ENCODE measurements at regions not wholly inside any gene's neighbourhood (a gene's known extent, or its start where the extent isn't known, plus 50 kb on each side); places are given as distances from the start of the nearest gene placed in this dataset.

DNA sequence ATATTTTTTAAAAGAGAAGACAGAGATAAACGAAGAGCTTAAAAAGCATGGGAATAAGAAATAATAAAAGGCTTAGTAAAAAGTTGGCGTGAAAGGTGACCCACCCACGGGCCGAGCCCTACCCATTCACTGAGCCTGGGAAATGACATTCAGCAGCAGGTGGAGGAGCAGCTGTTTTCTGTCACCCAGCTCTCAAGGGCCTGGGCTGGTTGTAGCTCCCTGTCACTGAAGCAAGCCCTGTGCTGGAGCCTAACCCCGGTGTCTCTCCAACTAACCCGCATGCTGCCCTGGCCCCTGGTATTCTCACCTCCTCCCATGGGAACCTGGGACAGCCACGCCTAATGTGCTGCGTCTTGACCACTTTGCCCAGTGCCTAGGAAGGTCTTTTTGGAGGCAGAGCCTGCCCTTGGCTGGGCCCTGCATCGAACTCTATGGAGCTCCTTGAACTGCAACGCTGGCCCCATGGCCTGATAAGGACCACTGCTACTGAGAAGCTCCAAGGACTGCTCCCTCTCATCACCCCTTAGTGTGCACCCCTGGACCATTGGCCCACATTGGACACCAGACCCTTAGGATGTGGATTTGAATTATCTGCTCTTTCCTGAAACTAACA is 68.8 kb upstream of the IYD start:
- DNase-seq = no peak

DNA sequence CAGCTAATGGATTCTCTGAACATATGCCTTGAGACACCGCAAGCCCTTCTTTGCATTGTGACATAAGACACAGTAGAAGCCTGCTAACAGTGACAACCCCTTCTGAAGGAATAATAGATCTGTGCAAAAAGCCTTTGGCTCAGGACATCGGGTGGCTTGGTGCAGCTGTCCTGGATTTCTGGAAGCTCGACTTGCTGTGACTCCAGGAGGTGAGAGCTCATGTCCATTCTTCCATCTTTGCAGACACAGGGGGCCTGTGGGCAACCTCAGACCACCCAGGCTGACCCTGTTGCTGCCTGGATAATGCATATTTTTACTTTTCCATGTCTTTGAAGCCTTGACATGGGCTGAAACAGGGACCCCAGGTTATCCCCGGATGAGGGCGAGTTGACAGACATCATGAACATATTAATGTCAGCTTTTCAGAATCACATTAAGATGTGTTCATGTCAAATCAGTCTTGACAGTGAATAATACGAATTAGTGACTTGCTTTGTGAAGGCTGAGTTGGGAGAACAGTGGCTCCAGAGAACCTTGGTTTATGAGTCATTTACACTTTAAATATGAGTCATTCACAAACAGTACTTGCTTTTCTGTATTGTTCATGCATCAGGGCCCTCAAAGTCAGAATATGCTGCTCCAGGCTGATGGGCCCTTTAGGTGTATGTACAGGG is 66.8 kb upstream of the IYD start:
- DNase-seq = no peak

DNA sequence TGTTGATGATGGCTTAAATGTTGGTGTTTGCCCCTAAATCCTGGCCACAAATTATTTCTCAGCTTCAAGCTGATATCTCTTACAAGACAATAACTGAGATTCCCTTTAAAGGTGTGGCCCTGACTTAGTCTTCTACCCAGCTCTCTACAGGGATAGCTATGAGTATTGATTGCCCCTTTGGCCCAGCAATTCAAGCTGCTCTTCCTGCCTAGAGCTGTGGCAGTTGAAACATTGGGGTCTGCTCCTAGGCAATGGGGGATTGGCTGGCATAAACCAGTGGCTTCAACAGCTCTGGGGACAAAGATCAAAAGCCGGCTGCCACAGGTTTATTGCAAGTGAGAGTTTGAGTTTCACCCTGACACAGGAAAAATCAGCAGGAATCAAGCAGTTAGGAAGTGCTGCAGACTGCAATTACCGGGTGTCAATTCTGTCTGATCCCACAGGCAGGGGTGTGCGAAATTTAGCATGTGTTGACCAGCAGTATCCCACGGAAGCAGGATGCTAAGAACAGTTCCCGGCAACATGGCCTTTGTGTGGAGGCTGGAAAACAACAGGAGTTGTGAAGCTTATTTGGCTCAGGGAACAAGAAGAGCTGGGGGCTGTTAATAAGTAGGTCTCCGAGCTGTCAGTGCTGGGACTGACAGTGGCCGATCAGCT is 66.2 kb upstream of the IYD start:
- DNase-seq = no peak

DNA sequence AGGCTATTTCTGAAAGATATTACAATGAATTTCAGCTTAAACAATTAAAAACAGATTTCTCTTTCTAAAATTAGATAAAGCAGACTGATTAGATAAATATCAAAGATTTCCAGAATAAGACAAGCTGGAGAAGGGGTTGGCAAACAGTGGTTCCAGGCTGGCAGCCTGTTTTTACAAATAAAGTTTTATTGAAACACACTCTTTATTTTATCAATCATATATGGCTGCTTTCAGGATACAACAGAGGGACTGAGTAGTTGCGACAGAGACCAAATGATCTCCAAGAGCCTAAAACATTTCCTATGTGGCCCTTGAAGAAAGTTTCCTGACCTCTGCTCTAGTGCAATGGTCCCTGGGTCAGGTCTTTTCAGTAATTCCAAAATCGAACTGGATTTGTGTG is 65.6 kb upstream of the IYD start:
- no peak for DNase-seq

DNA sequence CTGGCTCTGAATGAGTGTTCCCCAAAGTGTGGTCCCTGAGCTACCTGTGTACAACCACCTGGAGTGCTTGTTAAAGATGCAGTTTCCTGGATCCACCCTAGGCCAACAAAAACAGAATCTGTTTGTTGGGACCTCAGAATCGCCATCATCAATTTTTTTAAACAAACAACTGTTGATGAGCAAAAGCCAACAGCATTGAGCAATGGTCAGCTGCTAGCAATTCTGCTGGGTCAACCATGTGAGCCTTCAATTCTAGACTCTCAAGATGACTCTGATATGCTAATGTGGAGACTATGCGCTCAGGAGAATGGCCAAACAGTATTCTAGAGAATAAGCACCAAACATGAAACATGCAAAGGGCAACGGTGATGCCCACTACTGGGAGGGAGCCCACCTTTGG is 64.4 kb upstream of the IYD start:
- DNase-seq = no peak

DNA sequence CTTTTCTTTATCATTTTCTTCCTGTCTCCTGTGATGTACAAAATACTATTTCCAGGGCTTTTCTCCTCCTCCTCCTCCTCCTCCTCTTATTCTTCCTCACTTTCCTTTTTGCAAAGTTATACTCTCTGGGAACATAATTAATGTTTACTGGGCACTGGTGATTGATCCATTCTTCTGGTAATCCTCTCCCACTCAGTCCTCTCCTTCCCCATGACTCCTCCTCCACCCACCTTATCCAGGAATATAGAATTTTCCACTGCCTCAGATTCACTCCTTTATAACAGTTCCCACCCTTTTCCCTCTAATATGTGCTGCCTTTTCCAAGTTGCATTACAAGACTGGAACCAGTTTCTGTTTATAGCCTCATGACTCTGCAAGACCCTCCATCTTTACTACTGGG is 62.5 kb upstream of the IYD start:
- no peak for DNase-seq

DNA sequence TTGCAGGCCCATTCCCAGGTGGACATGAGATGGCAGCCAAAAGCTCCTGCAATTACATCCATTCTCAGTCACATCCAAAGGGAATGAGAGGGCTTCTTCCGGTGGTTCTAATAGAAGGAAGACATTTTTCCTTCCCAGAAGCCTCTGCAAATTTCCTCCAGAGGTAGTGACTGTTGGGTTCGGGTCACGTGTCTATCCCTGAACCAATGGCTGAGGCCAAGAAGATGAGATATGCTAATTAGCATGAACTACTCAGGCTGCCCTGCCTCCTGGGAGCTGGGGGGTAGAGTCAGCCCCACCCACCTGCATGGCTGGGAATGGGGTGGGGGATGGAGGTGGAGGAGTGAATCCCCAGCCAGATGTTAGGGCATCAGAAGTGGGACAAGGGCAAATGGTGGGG is 61.3 kb upstream of the IYD start:
- DNase-seq = no peak

DNA sequence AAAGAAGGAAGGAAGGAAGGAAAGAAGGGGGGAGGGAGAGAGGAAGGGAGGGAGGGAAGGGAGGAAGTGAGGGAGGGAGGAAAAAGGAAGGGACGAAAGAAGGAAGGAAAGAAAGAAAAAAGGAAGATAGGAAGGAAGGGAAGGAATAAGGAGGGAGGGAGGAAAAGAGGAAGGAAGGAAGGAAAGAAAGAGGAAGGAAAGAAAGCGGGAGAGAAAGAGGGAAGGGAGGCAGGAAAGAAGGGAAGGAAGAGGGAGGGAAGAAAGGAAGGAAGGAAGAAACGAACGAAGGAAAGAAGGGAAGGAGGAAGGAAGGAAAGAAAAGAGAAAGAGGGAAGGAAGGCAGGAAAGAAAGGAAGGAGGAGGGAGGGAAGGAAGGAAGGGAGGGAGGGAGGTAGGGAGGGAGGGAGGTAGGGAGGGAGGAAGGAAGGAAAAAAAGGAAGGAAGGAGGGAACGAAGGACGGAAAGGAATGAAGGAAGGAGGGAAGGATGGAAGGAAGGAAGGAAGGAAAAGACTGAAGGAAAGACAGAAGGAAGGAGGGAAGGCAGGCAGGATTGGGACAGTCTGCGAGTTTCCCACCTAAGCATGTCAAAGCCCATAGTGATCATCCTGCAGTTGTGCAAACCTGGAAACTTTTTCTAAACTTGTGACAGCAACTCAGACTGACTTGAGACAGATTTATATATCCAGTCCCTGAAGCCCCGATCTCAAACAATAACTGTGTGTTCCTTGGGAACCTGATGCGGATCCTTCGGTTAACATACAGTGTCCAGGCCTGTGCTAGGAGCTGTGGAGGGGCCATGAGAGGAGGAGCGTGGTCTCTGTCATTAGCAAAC is 59.8 kb upstream of the IYD start:
- no peak for DNase-seq

DNA sequence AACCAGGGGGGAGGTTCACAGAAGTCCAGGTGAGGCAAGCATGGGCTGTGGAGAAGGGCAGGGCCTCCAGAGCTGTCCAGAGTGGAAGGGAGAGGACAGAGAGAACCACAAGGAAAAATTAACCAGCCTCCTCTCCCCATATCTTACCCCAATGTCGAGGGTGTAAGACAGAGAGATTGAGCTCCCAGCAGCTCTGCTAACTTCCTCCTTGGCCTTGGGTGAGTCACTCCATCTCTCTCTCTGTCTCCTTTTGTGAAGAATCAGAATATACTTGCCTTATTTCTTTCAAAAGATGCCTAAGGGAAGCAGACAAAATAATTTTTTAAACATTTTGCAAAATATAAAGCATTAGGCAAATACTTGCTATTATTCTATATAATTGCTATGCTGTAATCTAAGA is 58.3 kb upstream of the IYD start:
- DNase-seq = no peak

DNA sequence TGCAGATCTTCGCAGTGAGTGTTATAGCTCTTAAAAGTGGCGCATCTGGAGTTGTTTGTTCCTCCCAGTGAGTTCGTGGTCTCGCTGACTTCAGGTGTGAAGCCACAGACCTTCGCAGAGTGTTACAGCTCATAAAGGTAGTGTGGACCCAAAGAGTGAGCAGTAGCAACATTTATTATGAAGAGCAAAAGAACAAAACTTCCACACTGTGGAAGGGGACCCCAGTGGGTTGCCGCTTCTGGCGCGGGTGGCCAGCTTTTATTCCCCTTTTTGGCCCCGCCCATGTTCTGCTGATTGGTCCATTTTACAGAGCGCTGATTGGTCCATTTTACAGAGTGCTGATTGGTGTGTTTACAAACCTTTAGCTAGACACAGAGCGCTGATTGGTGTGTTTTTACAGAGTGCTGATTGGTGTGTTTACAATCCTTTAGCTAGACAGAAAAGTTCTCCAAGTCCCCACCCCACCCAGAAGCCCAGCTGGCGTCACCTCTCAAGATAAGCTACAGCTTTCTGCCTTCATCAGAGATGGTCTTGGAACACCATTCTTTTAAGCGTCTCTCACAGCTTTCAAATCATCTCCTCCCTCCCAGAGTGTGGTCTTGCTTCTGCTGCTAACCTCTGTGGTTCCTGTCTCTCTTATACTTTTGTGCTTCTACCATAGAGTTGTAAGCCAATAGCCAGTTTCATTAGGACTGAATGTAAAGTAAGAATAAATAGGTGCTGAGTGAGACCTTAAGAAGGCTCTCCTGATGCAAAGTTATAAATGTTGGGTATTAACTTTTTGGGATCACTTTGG is 57.5 kb upstream of the IYD start:
- DNase-seq = peak; percentile 3

DNA sequence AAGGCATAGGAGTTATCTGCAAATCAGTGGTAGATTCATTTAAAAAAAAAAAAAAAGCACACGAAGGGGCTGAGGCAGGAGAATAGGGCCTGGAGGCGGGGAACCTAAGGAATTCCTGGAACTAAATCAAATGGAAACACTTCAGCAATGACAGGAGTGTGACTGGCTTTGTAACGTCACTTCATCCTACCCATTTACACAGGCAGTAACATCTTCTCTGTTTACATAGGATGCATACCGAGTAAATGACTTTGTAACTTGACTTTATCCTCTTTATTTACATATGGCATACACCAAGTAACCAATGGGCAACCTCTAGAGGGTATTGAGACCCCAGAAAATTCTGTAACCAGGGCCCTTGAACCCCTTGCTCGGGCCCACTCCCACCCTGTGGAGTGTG is 56.4 kb upstream of the IYD start:
- no peak for DNase-seq

DNA sequence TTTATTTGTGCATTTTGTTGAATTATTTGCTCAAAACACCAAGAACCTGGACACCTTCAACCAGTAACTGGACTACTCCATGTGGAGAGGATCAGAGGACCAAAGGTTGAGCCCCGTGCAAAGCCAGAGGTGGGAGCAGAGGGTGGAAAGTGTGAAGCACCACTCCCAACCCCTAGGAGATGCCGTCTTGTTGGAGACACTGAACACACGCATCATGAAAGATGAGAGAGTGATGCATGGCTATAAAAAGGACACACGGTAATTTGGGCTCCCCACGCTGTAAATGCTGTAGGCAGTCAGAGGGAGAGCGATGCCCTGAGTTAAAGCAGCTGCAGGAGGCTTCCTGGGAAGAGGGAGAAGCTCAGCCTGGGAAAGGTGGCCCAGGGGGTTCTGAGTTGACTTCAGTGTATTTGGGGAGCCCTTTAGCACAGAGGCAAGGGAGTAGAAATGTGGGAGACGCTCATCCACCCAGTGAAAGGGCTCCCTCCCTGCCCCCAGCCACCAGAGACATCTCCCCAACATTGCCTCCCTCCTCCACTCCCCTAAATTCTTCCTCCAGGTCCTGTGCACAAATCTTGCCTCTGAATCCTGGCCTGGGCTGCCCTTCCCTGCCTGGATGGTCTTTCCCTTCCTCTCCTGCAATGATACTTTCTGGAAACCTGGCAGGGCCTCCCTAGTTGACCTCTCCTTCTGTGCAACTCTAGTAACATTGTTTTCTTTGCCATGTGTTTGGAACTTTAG is 55.8 kb upstream of the IYD start:
- DNase-seq = no peak

DNA sequence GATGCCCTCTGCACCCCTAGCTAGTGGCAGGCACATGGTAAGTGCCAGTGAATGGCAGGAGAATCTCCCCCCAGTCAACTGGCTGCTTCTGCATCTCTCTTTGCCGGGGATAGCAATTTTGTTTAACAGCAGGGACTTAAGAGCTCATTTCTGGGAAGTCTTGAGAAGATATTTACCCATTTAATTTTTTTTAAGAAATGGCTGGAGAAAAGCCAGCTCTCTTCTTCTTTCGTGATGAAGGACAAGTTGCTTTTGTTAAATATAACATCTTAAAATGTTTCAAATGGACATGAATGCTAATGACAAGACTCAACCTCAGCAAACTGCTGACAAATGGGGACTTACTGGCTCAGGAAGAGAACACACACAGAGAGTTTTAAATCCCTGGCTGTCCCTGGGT is 55.0 kb upstream of the IYD start:
- no peak for DNase-seq

DNA sequence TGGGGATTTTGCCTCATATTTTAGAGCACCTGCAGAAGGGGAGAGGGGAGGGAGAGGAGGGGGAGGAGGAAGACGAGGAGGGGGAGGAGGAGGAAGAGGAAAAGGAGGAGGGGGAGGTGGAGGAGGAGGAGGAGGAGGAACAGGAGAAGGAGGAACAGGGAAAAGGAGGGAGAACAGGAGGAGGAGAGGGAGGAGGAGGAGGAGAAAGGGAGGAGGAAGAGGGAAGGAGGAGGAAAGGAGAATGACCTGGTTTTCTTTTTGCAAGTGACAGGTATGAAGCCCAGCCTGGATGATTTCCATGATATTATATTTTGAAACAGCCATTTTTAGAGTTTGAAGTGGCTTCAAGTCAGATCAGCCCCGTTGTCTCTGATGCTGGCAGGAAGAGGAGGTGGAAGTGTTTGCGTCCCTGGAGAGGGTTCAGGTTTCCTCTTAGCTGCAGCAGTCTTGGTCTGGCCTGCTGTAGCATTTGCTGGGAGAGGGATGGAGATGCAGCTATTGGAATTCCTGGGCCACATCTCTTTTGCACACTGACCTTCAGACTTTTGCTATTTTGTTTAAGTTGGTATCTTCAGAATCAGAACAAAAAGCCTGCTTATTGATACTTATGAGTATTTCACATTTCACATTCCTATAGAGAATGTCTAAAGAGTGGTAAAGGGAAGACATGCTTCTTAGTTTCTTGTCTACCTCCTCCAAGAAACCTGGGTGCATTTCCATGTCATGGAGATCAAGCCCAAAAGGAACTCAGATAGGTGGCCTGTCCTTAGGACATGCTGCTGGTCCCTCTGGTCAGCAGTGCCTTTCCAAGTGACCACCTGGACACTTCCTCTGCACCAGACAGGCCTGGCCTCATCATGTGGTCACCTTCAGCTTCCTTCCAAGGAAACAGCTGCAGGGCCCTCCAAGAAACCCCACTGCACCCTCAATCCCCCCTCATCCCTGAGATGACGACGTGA is 54.3 kb upstream of the IYD start:
- DNase-seq = no peak

DNA sequence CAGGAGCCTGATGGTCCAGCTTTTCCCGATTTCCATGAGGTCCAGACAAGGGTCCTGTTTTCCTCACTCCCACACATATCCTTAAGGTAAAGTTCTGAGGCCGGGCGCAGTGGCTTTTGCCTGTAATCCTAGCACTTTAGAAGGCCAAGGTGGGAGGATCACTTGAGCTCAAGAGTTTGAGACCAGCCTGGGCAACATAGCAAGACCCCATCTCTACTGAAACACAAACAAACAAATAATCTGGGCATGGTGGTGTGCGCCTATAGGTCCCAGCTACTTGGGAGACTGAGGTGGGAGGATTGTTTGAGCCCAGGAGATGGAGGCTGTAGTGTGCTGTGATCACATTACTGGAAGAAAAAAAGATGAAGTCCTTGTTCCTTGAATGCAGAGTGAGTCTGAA is 53.2 kb upstream of the IYD start:
- DNase-seq = no peak

DNA sequence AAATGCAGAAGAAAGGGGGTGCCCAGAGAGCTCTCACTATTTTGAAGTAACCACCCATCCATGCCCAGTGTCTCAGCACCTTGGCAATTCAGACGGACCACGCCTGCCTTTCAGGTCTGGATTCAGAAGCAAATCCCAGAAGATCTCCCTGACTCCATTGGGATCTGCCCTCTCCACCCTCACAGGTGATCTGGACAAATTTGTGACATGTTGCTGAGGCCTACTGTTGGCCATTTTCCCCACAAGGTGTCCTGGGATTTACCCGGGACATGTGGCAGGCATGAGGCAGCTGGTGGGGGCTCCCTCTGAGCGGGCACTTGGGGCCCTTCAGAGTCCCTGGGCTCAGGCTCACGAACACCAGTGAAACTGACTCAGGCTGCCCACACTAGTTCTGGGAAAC is 51.9 kb upstream of the IYD start:
- no peak for DNase-seq

All from stimulated activated naive CD4-positive, alpha-beta T cell treated with Interleukin-2 at 50 U/mL for 16 hours (primary cell).